Neural cell (in vitro differentiated cells): ENCODE measurements at regions not wholly inside any gene's neighbourhood (a gene's known extent, or its start where the extent isn't known, plus 50 kb on each side); places are given as distances from the start of the nearest gene placed in this dataset.

Experiments used
- H2AFZ ChIP-seq: fragments of 200-600, 300-800 bp; sonication (generic), shearing (Covaris generic); 2 replicates; pipeline ENCODE4 v1.6.0; 2014; ENCODE audit warnings: low read depth, mild to moderate bottlenecking, antibody characterized with exemption, low read length, moderate library complexity
- H3F3A ChIP-seq: fragments of 200-600 bp; shearing (Covaris generic); 2 replicates; pipeline ENCODE4 v1.6.1; 2016; ENCODE audit warnings: mild to moderate bottlenecking, moderate library complexity, mixed read lengths, antibody characterized with exemption, low read length; ENCODE audit not compliant: insufficient read depth, poor library complexity, severe bottlenecking
- H3K27ac ChIP-seq: fragments of 200-600, 300-800 bp; sonication (generic), shearing (Covaris generic); 2 replicates; pipeline ENCODE4 v1.5.1; 2014; ENCODE audit warnings: mild to moderate bottlenecking, low read length, moderate library complexity
- H3K27me3 ChIP-seq: fragments of 300-800, 200-600 bp; sonication (generic), shearing (Covaris generic); 2 replicates; pipeline ENCODE4 v1.6.0; 2014; ENCODE audit warnings: mild to moderate bottlenecking, low read depth, low read length, moderate library complexity; ENCODE audit not compliant: insufficient read depth
- H3K36me3 ChIP-seq: fragments of 300-800, 200-600 bp; sonication (generic), shearing (Covaris generic); 2 replicates; pipeline ENCODE4 v1.5.1; 2014; ENCODE audit warnings: mild to moderate bottlenecking, antibody characterized with exemption, low read length, moderate library complexity; ENCODE audit not compliant: insufficient read depth
- H3K4me2 ChIP-seq: fragments of 300-800, 200-600 bp; sonication (generic), shearing (Covaris generic); 2 replicates; pipeline ENCODE4 v1.6.0; 2014; ENCODE audit warnings: mild to moderate bottlenecking, low read length
- H3K4me3 ChIP-seq: fragments of 300-800, 200-600 bp; sonication (generic), shearing (Covaris generic); 2 replicates; pipeline ENCODE4 v1.5.1; 2014; ENCODE audit warnings: mild to moderate bottlenecking, low read length, moderate library complexity
- H3K79me2 ChIP-seq: fragments of 200-600 bp; shearing (Covaris generic); replicated peaks from 2 replicates; pipeline ENCODE4 v1.6.0; 2014; ENCODE audit warnings: mild to moderate bottlenecking, low read length, moderate library complexity; ENCODE audit not compliant: insufficient read depth
- H3K9ac ChIP-seq: fragments of 300-800, 200-600 bp; sonication (generic), shearing (Covaris generic); 2 replicates; pipeline ENCODE4 v1.6.1; 2016; ENCODE audit warnings: mild to moderate bottlenecking, low read length, mixed read lengths
- H3K9me2 ChIP-seq: fragments of 200-600 bp; shearing (Covaris generic); 2 replicates; pipeline ENCODE4 v1.6.1; 2016; ENCODE audit warnings: mild to moderate bottlenecking, low read length, mixed read lengths; ENCODE audit not compliant: insufficient read depth
- H3K9me3 ChIP-seq: fragments of 200-600, 300-800 bp; sonication (generic), shearing (Covaris generic); 2 replicates; pipeline ENCODE4 v1.6.1; 2016; ENCODE audit warnings: mild to moderate bottlenecking, mixed run types, low read length, moderate library complexity, mixed read lengths
- H4K20me1 ChIP-seq: fragments of 200-600 bp; shearing (Covaris generic); 2 replicates; pipeline ENCODE4 v1.6.1; 2016; ENCODE audit warnings: mild to moderate bottlenecking, mixed run types; ENCODE audit not compliant: insufficient read depth
- EP300 ChIP-seq: fragments of 450-650 bp; conservative IDR thresholded peaks from 2 replicates; pipeline ENCODE4 v1.6.1; 2014; ENCODE audit warnings: antibody characterized with exemption, mild to moderate bottlenecking, moderate library complexity; ENCODE audit not compliant: poor library complexity, severe bottlenecking
- EZH2 ChIP-seq: fragments of 200-600, 300-800 bp; shearing (Covaris generic), sonication (generic); IDR thresholded peaks from 2 replicates; pipeline ENCODE4 v1.6.1; 2014; ENCODE audit warnings: antibody characterized with exemption, low read length, borderline replicate concordance, mild to moderate bottlenecking; ENCODE audit not compliant: insufficient read depth, poor library complexity, severe bottlenecking
- MXI1 ChIP-seq: fragments of 450-650 bp; conservative IDR thresholded peaks from 2 replicates; pipeline ENCODE4 v1.6.1; 2014; ENCODE audit warnings: antibody characterized with exemption, mild to moderate bottlenecking; ENCODE audit not compliant: poor library complexity, severe bottlenecking
- POLR2AphosphoS5 ChIP-seq: IDR thresholded peaks from 2 replicates; pipeline ENCODE4 v1.6.1; 2012
- RAD21 ChIP-seq: fragments of 450-650 bp; conservative IDR thresholded peaks from 2 replicates; pipeline ENCODE4 v1.6.1; 2014; ENCODE audit warnings: antibody characterized with exemption, mild to moderate bottlenecking, moderate library complexity
- SMC3 ChIP-seq: fragments of 450-650 bp; conservative IDR thresholded peaks from 2 replicates; pipeline ENCODE4 v1.6.1; 2014; ENCODE audit warnings: antibody characterized with exemption, mild to moderate bottlenecking, moderate library complexity; ENCODE audit not compliant: poor library complexity
- TAF1 ChIP-seq: IDR thresholded peaks from 2 replicates; pipeline ENCODE4 v1.6.1; 2012; ENCODE audit warnings: low read depth
- TF ChIP-seq, protein P1 (sequence below): fragments of 450-650 bp; IDR thresholded peaks from 2 replicates; pipeline ENCODE4 v1.5.1; 2014; ENCODE audit warnings: antibody characterized with exemption, mild to moderate bottlenecking, moderate library complexity; ENCODE audit not compliant: poor library complexity, severe bottlenecking
- TF ChIP-seq, protein P2 (sequence below): IDR thresholded peaks from 2 replicates; pipeline ENCODE4 v1.6.1; 2012; ENCODE audit warnings: borderline replicate concordance

DNA sequence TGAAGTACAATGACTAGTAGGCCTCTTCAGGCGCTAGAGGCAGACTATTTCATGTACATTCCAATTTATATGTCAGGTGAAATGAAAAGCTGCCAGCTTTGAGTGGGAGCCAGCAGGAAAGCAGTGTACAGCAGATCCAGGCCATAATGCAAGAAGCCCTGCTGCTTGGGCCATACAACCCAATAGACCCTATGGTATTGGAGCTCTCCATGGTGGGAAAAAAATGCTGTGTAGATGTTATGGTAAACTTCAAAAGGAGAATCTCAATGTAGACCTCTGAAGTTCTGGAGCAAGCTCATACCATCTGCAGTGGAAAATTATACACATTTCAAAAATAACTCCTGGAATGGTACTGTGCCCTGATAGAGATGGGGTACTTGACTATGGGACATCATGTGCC, 71.5 kb upstream of the CD82 start:
- Histone ChIP-seq H3K79me2 (no peaks in the 10 kb centered on the region), H3K9me3 (no peaks in the 10 kb centered on the region), H3K4me2 (no peak overlapping the region), H4K20me1 (no peaks in the 10 kb centered on the region), H3K27me3 (no peaks in the 10 kb centered on the region), H3K4me3 (no peak overlapping the region), H2AFZ (no peak overlapping the region), H3K9me2 (no peaks in the 10 kb centered on the region), H3K27ac (no peak overlapping the region), H3K9ac (no peak overlapping the region), H3K36me3 (no peaks in the 10 kb centered on the region), H3F3A (no peaks in the 10 kb centered on the region)
- no peak for TF ChIP-seq TAF1
- TF ChIP-seq EZH2: no peak
- TF ChIP-seq, protein P1, sequence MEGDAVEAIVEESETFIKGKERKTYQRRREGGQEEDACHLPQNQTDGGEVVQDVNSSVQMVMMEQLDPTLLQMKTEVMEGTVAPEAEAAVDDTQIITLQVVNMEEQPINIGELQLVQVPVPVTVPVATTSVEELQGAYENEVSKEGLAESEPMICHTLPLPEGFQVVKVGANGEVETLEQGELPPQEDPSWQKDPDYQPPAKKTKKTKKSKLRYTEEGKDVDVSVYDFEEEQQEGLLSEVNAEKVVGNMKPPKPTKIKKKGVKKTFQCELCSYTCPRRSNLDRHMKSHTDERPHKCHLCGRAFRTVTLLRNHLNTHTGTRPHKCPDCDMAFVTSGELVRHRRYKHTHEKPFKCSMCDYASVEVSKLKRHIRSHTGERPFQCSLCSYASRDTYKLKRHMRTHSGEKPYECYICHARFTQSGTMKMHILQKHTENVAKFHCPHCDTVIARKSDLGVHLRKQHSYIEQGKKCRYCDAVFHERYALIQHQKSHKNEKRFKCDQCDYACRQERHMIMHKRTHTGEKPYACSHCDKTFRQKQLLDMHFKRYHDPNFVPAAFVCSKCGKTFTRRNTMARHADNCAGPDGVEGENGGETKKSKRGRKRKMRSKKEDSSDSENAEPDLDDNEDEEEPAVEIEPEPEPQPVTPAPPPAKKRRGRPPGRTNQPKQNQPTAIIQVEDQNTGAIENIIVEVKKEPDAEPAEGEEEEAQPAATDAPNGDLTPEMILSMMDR: no peak

DNA sequence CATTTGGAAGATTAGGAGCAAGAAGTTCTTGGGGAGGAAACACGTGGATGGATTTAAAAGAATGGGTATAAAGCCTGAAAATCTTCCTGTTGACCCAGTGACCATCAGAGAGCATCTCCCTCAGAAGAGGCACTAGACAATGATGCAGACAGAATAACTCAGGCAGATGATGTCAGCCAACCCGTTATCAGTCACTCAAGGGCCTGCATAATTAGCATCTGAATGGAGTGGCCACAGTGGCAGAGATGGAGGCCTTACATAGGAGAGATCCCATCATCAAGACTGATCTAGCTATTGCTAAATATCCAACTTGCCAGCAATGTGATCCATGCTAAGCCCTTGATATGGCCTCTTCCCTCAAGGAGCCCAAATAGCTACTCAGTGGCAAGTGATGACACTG, 70.7 kb upstream of the CD82 start:
- Histone ChIP-seq H3K4me3 (no peak overlapping the region), H3K27ac (no peak overlapping the region), H4K20me1 (no peaks in the 10 kb centered on the region), H2AFZ (no peak overlapping the region), H3K9me2 (no peaks in the 10 kb centered on the region), H3K36me3 (no peaks in the 10 kb centered on the region), H3K9me3 (no peaks in the 10 kb centered on the region), H3K9ac (no peak overlapping the region), H3K79me2 (no peaks in the 10 kb centered on the region), H3K4me2 (no peak overlapping the region), H3K27me3 (no peaks in the 10 kb centered on the region), H3F3A (no peaks in the 10 kb centered on the region)
- TF ChIP-seq, protein P1: no peak
- TF ChIP-seq EZH2 (no peak), RAD21 (no peak), SMC3 (no peak), TAF1 (no peak), EP300 (no peak), POLR2AphosphoS5 (no peak), MXI1 (no peak)
- TF ChIP-seq, protein P2, sequence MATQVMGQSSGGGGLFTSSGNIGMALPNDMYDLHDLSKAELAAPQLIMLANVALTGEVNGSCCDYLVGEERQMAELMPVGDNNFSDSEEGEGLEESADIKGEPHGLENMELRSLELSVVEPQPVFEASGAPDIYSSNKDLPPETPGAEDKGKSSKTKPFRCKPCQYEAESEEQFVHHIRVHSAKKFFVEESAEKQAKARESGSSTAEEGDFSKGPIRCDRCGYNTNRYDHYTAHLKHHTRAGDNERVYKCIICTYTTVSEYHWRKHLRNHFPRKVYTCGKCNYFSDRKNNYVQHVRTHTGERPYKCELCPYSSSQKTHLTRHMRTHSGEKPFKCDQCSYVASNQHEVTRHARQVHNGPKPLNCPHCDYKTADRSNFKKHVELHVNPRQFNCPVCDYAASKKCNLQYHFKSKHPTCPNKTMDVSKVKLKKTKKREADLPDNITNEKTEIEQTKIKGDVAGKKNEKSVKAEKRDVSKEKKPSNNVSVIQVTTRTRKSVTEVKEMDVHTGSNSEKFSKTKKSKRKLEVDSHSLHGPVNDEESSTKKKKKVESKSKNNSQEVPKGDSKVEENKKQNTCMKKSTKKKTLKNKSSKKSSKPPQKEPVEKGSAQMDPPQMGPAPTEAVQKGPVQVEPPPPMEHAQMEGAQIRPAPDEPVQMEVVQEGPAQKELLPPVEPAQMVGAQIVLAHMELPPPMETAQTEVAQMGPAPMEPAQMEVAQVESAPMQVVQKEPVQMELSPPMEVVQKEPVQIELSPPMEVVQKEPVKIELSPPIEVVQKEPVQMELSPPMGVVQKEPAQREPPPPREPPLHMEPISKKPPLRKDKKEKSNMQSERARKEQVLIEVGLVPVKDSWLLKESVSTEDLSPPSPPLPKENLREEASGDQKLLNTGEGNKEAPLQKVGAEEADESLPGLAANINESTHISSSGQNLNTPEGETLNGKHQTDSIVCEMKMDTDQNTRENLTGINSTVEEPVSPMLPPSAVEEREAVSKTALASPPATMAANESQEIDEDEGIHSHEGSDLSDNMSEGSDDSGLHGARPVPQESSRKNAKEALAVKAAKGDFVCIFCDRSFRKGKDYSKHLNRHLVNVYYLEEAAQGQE: no peak
